Middle frontal gyrus (tissue), 1 donor: ENCODE measurements at regions not wholly inside any gene's neighbourhood (a gene's known extent, or its start where the extent isn't known, plus 50 kb on each side); places are given as distances from the start of the nearest gene placed in this dataset.
"Not testable (repeated sequence)": the region's sequence is repeated elsewhere in the genome, so short reads cannot be mapped to it uniquely, and the experiment has no call there.

Source experiments
- DNase-seq: peaks from one replicate; pipeline ENCODE4 v3.0.0-alpha.2; 2015; ENCODE audit warnings: low spot score; ENCODE audit errors: extremely low spot score

- DNase-seq, result not testable (repeated sequence)
Observed at GRCh38 chr6:75031102-75031501, 174.8 kb downstream of the COL12A1 start.

GRCh38 chr6:75029333-75029732 lies 176.5 kb downstream of the COL12A1 start:
- DNase-seq, result no peak

GRCh38 chr6:75025371-75025770 lies 180.5 kb downstream of the COL12A1 start:
- no peak for DNase-seq

DNA sequence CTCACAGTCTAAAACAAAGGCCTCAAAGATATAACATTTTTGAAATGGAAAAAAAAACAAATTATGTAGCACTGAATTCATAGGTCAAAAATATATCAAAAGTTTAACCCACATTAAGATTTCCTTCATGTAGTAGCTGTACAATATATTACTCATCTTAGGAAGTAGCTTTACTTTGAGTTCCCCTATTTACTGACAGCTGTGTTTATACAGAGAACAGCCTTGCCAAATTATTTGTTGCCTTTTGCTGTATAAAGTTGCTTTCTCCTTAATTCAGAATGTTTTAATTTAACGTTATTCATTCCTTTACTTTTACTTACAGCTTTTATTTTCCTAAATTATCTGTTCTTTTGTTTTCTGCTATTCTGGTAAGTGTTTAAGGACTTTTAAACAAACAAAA lies 181.0 kb downstream of the COL12A1 start:
- no peak for DNase-seq

DNA sequence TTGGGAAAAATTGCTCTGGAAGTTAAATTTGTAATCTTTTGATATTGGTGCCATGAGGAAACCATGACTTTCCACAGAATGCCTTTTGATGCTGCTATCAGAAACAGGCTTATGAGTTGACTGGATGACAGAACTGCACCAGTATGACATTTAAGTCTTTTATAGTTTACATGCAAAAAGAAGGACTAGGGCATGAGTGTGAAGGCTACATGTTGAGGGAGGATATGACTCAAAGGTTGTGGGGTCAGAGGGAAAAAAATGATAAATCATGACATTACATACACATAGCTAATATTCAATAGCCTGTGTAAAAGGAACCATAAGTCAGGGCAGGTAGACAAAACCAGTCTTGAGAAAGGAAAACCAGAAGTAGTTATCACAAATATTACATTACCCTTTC lies 182.2 kb downstream of the COL12A1 start:
- no peak for DNase-seq

DNA sequence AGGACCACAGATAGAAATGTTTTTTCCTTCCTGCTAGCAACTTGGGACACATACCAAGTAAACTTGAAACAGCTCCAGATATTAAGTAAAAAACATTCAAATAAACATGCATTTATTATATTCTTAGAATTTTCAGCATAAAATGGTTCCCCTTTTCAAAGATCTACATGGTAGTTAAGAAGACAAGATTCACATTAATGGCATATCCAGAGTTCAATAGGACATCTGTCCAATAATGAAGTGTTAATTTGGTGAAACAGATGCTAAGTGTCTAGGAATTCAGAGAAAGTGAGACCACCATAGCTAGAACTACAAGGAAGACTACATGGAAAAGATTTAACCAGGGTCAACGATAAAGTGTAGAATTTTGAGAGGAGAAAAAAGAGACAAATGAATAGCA lies 184.9 kb downstream of the COL12A1 start:
- no peak for DNase-seq

- DNase-seq, result no peak
Observed at GRCh38 chr6:75020376-75020775, 185.5 kb downstream of the COL12A1 start.

GRCh38 chr6:75012018-75012417 lies 193.8 kb downstream of the COL12A1 start:
- no peak for DNase-seq

DNA sequence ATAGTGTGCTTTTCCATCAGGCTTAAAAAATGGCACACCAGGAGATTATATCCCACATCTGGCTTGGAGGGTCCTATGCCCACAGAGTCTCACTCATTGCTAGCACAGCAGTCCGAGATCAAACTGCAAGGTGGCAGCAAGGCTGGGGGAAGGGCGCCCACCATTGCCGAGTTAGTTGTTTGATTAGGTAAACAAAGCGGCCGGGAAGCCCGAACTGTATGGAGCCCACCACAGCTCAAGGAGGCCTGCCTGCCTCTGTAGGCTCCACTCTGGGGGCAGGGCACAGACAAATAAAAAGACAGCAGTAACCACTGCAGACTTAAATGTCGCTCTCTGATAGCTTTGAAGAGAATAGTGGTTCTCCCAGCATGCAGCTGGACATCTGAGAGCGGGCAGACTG lies 201.9 kb downstream of the COL12A1 start:
- not testable (repeated sequence) for DNase-seq

- no peak for DNase-seq
Observed at GRCh38 chr6:74997646-74998045, 208.2 kb downstream of the COL12A1 start.

DNA sequence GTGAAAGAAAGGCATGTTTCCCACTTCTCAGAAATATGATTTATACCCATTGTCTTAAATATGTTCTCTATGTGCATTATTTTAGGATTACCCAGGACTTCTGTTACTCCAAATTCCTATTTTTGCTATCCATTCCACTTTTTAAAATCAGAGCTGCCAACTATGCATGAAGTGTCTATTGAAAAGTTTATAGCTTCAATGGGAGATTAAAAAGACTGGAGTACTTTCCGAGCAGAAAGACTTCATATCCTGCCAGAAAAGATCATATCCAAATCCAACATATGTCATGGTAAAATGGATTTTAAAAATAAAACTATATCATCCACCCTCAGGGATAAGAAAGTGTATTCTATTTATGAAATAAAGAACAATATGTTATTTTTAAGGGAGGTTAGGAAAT lies 212.7 kb downstream of the COL12A1 start:
- no peak for DNase-seq

- no peak for DNase-seq
Observed at GRCh38 chr6:74991573-74992332, 214.1 kb downstream of the COL12A1 start.

GRCh38 chr6:74979065-74979766 lies 226.6 kb downstream of the COL12A1 start:
- DNase-seq, result no peak

DNA sequence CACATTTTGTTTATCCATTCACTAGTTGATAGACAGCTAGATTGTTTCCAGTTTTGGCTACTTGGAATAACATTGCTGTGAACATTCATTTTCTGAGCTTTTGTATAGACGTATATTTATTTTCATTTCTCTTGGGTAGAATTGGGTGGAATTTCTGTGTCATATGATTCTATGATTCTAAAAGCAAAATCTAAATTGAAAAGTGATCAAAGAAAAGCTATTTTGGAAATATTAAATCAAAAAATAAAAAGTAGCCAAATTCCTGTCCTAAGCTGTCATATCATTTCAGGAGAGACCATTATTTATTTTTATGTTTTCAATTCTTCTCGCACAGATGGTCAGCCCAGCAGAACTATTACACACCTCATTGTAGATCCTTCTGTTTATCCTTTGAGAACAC lies 229.2 kb downstream of the COL12A1 start:
- no peak for DNase-seq

GRCh38 chr6:74976026-74976425 lies 229.8 kb downstream of the COL12A1 start:
- no peak for DNase-seq

DNA sequence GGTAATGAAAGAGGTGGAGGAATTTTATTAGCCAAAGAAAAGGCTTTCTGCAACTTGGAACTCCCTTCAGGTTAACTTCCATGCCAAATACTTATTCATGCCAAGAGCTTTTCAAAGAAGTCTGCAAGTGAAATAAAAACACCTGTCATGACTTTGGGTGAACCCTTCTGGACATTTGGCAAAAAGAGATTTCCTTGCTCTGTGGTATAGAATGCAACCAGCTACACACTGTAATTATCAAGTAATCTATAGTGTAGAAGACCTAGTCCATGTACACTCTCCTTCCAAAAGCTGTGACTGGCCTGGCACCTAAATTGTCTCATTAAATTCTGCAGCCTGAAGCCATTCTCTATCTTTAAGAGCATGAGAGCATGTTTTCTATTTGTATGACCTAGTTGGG lies 232.3 kb downstream of the COL12A1 start:
- DNase-seq, result no peak

DNA sequence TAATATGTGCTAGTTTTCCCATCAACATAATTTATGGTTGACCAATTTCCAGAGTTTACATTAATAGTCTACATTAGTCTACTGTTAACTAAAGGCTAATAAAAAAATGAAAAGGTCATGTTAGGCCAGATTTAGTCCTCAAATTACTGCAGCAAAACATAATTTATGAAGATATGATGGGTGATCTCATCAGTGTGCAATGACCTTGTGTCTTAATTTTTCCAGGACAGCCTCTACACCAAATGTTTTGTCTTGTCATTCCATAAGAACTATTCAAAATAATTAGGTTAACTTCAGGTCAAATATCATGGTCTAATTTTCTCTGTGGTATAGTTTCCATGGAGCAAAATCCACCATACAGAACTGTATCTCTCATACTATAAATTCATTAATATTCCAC lies 234.2 kb downstream of the COL12A1 start:
- DNase-seq, result no peak

DNA sequence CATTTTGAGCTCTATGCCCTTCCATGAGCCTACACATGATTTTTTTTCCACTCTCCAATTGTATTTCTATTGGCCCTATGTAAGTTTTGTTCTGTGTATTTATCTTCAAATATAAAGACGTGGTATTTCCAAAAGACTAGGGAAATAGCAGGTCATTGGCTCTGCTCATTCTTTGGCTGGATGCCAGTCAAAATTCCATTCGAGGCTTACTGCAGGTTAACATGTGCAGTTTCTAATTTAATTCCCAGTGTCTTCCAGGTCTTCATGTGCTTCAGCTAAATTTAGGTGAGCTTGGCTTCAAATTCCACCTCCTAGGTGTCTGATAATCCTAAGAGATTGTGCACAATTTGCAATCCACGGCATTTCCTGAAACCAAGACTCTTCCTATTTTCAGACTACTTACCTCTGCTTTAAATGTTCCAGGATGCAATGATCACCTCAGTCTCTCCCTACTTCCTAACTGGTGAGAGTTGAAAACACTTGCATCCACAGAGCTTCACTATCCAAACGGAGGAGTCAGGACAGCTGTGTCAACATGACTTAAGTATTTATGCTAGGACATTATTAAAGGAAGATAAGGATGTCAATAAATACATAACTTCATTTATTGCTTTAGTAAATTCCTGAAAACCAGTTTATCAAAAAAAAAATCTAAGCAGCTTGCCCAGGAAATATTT lies 236.1 kb downstream of the COL12A1 start:
- DNase-seq, result no peak

- no peak for DNase-seq
Observed at GRCh38 chr6:74967821-74968220, 238.0 kb downstream of the COL12A1 start.

DNA sequence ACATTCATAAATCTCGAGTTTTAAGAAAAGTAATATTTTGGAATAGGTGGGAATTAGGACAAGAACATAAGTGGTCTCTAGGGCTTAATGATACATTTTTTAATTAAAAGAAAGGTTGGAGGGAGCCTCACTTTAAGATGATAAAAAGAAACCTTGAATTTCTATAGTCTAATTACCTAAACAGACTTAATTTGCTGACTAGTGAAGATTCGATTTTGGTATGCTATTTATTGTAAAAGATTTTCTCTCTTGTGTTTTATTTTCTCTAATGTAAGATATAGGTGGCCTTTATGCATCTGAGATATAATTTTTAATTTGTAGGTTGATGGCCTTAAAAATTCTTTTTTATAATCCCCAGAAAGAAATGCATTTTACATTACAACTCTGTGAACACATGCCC lies 239.1 kb downstream of the COL12A1 start:
- DNase-seq, result no peak

- DNase-seq, result no peak
Observed at GRCh38 chr6:74964871-74965441, 240.9 kb downstream of the COL12A1 start.
